ENCODE measurements at regions not wholly inside any gene's neighbourhood (a gene's known extent, or its start where the extent isn't known, plus 50 kb on each side); places are given as distances from the start of the nearest gene placed in this dataset.

DNA sequence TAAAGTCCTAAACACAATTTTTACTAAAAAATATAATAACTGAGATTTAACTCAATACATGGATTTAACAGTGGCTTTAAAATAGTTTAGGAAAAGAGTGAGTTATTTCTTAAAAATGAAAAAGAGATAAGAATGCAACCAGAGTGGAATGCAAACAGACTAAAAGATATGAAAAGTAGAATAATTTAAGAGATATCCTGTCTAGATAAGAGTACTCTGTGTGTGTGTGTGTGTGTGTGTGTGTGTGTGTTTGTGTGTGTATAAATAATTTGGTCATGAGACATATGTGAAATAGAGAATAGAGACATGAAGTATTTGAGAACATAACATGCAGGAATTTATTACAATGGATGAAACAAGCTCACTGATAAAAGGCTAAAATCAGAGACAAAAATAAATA lies 986.9 kb upstream of the CHORDC1 start:
- no peak for DNase-seq

DNA sequence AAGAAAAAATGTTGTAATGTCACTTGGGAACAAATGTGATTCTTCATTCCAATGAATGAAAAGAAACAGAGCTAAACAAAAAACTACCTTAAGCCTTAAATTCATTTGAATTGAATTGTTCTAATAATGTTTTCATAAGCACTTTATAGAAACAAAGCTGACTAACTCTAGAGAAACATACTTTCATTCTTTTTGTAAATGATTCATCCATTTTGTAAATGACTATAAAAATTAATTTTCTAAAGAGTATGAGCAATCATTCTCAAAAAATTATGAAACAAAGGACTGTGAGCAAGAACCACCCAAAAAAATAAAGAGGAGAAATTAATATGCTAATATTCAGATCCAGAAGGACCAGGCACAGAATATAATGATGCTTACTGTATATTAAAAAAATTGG lies 986.5 kb upstream of the CHORDC1 start:
- DNase-seq: no peak

DNA sequence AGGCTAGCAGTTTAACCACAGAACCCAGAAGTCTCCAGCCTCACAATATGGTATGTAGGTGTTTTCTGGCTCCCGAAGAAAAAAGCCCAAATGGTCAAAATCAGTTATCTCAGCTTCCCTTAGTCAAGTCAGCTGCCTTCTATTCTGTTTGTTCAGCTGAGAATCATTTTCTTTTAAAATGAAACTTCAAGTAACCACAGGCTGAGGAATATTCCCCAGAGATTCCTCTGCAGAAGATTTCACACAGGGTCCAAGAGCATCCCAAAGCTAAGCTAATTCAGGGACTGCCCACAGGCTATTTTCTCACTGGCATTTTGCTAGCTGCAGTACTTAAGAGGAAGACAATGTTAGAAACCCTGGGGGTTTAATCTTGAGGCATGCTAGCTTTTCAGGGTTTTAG lies 977.0 kb upstream of the CHORDC1 start:
- DNase-seq: no peak

DNA sequence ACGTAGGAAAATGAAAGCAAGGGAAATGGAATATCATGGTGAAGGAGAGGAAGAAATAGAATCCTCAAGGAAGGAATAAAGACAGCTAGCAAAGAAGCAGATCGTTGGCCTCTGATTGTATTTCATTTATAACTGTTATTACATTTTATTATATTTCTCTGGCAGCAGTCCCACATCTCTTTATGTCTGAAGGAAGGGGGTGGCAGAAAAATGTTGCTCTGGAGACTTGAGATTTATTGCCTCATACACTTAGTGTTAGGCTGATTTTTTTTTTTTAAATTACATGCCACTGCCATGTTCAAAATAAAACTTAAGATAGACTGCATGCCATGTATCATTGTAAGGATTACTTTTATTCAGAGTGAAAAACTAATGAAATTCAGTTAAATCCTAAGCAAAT lies 971.7 kb upstream of the CHORDC1 start:
- DNase-seq: no peak

DNA sequence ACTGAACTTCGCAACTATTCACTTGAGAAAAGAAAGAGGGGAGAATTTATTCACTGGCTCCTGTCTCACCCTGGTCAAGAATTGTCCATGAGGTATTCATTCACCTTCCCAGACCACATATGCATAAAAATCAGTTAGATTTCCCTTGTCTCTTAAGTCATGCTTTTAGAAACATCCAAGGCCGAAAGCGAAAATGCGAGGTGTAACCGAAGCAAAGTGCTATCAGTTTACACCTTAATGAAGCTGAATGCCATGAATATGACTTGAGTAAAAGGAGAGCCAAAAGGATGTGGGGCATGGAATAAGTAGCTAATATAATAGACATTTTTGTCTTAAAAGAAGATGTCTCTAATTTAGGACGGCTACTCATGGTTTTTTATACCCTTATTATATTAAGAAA lies 965.6 kb upstream of the CHORDC1 start:
- DNase-seq: no peak

DNA sequence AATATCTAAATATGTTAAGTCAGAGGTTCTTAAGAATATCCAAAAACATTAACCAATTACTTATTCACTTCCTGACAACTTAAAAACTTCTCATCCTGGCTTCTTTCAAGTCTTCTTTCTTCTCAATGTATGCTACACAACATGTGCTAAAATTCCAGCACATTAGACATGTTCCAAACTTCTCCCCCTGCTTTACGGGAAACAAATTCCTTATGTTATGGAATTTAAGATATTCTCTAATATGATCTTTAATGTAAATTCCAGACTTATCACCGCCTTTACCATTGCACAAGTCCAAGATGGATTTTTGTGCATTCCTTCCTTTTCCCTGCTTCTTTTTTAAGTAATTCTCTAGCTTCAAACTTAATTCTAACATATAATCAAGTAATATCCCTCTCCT lies 964.5 kb upstream of the CHORDC1 start:
- DNase-seq: no peak

DNA sequence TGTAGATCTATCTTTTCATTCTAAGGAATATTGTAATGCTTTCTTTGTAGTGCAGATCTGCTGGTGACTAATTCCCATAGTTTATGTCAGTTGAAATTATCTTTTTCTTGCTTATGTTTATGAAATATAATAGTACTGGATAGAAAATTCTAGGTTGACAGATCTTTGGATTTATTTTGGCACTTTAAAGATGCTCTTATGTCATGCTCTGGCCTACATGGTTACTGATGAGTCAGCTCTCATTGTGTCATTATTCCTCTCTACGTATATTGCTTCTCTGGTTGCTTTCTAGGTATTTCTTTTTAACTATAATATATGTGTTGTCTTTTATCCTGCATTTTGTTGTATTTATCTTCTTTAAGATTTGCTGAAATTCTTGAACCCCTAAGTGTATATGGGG lies 955.5 kb upstream of the CHORDC1 start:
- DNase-seq: no peak

DNA sequence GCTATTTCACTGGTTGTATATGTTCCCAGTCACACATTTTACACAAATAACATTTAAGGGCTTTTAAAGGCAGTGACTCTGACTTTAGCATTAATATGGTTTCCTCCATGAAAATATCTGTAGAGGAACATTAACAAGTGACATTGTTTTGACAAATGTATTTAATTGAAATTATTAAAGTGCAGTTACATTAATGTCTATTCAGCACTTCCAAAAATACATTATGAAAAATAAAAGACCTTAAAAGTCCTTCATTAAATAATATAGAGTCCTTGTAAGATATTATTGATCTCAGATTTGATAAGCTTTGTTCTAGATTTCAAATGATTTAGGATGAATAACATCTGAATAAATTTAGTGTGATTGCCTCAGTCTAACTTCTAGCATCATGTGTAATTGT lies 951.9 kb upstream of the CHORDC1 start:
- DNase-seq: no peak

DNA sequence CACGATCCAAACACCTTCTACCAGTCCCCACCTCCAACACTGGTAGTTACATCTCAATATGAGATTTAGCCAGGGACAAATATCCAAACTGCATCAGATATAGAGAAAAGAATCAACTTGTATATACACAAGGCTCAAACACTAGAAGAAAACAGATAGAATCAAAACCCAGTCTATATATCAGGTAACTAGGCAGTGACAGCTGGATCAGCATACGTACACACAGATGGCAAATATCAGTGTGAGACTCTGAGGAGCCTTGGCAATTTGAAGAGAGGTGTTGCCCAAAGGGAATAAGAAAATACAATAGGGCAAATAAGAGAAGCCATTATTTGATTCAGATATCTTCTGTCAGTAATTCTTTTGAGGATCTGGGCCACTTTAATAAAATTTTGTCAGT lies 951.3 kb upstream of the CHORDC1 start:
- DNase-seq: no peak

DNA sequence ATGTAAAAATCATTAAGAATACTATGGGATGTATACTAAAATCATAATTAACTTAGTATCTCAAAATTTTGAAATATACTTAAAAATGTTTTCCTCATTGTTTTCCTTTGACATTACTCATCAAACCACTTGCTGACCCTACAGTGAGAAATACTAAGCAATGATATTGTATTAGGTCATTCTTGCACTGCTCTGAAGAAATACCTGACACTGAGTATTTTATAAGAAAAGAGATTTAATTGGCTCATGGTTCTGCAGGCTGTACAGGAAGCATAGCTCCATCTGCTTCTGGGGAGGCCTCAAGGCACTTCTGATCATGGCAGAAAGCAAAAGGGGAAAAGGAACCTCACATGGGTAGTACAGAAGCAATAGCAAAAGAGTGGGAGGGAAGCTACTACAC lies 950.9 kb upstream of the CHORDC1 start:
- DNase-seq: no peak

DNA sequence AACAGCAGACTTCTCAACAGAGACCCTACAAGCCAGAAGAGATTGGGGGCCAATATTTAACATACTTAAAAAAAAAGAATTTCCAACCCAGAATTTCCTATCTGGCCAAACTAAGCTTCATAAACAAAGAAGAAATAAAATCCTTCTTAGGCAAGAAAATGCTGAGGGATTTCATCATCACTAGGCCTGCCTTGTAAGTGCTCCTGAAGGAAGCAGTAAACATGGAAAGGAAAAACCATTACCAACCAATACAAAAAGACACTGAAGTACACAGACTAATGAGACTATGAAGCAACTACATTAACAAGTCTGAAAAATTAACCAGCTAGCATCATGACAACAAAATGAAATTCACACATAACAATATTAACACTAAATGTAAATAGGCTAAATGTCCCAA lies 947.9 kb upstream of the CHORDC1 start:
- DNase-seq: no peak

DNA sequence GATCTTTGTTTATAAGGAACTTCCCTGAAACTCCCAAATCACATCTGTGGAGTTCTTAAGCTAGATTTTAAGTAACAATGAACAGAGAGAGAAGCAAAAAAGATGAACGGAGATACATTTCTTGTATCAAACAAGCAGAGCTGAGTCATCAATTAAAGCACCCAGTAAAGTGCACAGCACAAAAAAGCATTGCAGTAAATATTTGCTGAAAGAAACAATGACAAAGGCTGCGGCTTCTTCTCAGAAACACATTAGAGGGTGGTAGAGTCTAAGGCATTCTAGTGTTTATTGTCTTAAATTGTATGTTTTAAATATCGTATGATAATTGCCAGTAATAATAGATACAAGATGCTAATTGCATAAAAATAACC lies 941.6 kb upstream of the CHORDC1 start:
- no peak for DNase-seq

DNA sequence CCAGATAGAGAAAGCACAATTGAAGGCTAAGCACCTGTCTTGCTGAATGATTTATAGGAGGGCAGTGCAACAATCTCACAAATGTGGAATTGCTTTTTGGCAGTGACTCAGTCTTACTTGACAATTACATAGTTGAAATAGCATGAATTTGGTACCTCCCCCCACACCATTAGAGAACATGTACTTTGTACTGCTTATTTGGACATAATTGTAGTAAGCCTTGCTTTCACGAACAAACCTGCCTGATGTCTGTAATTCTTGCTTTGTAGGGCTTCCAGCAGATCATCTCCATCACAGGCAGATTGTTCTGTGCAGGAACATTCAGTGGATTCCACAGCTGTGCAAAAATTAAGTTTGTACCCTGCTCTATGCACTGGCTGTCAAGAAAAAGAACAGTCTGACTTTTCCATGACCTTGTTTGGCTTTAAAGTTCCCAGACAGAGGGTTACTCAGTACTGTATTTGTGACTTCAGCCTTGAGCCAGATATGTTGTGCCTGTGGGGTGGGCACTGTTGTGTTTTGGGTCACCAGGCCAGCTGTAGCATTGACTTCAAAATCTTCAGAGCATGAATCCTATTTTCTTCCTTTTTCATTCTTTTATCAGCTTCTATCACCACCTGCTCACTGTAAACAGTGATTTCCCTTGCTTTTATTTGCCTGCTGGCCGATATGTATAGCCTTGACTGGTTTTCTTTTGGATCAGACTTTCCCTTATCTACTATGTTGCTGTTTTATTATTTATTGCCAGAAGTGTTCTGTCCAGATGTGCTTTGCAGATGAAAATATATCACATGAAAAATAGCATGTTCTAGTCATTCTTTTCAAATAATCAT lies 941.0 kb upstream of the CHORDC1 start:
- DNase-seq: no peak

DNA sequence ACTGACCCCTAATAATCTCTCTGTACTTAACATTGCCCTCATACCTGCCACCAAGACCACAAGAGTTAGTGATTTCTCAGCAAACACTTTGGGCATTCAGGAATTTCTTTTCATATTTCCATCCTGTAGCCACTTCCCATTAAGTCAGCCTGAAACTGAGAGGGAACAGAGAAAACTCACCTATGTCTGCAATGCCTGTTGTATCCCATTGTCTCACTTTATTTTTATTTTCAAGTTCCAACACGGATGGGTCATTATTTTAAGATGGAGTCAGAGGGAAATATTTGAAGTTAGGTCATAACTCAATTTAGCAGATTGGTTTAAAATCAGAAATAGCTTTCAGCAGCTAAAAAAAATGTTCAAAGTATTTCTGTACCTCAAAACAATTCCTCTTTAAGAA lies 937.8 kb upstream of the CHORDC1 start:
- DNase-seq: no peak

DNA sequence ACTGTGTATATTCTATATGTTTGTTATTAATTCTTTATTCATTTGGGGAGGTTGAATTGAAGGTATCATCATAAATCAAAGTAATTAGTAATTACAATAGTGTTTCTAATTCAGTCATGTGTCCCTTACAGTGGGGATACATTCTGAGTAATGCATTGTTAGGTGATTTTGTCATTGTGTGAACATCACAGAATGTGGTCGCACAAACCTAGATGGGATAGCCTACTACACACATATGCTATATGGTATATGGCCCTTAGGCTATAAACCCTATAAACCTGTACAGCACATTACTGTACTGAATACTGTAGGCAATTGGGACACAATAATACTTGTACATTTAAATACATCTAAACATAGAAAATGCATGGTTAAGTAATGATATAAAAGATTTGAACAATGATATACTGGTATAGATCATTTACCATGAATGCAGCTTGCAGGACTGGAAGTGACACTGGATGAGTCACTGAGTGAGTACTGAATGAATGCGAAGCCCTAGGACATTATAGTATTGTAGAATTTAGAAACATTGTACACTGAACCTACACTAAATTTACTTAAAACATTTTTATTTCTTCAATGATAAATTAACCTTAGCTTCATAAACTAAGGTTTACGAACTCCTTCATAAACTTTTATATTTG lies 936.2 kb upstream of the CHORDC1 start:
- no peak for DNase-seq

DNA sequence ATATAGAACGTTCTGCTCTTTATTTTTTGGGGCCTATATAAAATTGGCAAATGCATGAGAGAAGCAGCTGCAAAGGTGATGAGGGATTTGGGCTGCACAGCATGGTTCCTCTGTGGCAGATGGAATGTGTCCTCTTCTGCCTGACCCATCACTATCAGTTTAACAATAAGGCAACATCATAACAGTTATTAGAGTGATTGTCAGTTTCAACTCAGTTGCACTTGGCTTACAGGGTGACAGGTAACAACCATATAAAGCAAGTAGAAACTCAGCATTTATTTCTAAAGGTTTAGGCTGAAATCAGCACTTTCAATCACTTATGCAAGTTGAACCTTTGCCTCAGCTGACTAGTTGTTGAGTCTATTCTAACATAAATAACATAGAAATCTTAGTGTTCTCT lies 935.4 kb upstream of the CHORDC1 start:
- DNase-seq: no peak

DNA sequence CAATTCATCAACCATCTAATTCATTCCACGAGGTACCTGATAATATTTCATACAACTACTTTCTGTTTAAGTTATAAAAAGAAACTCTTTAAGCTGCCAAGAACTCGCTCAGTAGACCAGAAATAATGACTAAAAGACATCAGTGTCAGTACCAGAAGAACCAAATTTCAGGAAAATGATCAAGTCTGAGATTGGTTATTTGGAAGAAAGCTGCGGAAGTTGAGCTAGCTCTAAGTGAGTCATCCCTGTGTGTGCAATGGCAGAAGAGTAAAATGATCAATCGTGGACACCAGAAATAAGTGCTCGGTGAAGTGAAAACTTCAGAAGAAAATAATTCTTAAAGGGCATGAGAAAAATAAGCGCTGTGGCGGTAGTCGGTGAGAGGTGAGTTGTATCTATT lies 933.2 kb upstream of the CHORDC1 start:
- DNase-seq: no peak

DNA sequence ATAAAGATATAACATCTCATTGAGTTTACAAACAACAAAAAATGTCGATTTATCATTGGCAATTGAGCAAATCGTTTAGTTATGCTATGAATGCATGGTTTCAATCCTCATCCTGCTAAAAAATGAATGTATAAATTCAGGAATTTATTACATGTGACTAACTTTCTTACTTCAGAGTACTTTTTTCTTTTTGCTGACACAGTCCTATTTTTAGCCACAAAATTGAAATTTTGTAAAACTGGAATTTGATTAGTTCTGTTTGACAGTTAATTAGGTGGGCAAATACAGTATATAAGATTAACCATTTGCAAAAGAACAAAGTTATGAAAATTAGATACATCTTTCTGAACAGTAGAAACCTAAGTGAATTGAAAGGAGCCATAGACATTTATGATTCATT lies 925.0 kb upstream of the CHORDC1 start:
- DNase-seq: no peak

DNA sequence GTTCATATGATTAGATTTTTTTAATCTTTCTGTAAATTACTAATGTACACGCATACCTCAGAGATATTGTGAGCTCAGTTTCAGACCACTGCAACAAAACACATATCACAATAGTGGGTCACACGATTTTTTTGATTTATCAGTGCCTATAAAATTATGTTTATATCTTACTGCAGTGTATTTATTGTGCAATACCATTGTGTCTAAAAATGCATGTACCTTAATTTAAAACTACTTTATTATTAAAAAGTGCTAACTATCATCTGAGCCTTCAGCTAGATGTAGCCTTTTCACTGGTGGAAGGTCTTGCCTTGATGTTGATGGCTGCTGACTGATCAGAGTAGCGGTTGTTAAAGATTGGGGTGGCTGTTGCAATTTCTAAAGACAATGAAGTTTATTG lies 918.8 kb upstream of the CHORDC1 start:
- DNase-seq: no peak

DNA sequence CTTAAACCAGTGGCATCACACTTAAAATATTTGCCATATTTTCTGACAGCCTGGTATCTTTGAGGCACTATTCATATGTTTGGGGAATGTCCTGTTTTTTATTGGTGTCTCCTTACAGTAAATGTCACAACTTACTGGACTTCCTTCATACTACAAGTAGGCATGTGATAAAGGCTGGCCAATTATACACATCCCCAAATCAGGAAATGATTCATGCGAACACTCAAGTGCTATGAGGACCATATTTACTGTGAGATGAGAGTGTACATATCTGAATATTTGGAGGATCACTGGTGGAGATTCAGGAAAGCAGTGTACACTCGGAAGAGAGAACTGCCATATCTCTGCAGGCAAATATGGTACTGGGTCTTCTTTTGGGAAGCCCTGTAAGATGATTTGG lies 913.8 kb upstream of the CHORDC1 start:
- DNase-seq: no peak

DNA sequence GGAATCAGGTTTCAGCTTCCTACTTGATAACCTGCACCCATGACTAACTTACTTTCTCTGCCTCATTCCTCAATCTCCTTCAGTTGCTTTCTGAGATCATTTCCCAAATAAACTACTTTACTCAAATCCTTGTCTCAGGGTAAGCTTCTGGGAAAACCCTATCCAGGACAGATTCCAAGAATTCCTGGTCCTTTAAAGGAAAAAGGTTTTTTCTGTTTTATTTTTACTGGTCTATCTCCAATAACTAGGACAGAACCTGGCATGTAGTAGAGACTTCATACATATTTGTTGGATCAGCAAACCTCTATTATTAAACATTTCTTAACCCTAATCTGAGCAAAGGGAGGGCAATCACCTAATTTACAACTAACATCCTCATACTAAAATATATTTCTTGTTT lies 910.5 kb upstream of the CHORDC1 start:
- no peak for DNase-seq

DNA sequence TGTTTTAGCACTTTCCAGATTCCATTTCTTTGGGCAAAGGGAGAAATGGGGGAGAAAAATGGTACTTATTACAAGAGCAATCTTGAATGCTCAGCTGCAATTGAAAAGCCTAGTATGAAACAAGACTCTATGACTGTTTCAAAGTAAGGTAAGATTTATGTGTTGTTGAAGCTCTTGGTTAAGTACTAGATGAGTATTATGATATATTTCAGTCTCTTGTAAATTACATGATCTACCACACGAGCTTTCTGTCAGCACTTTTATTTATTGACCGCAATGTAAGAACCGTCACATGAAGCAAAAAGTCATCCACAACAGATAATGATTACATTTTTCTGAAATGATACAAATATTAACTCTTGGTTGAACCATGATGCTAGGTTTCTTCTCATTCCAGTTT lies 906.7 kb upstream of the CHORDC1 start:
- DNase-seq: no peak

DNA sequence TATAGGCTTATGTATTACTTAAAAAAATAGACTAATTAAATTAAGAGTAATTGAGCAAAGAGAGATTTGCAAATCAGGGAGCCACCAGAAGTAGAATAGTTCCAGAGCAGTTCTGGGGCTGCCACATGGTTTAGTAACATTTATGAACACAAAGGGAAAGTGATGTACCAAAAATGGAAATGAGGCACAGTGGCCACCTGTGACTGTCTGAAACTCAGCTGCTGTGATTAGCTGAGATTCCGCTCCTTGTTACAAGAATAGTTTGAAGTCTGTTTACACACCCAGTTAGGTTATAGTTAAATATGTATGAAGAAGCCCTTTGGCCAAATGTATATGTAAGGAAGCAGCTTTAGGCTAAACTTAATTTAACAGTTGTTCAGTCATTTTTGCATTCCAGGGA lies 901.5 kb upstream of the CHORDC1 start:
- DNase-seq: no peak

DNA sequence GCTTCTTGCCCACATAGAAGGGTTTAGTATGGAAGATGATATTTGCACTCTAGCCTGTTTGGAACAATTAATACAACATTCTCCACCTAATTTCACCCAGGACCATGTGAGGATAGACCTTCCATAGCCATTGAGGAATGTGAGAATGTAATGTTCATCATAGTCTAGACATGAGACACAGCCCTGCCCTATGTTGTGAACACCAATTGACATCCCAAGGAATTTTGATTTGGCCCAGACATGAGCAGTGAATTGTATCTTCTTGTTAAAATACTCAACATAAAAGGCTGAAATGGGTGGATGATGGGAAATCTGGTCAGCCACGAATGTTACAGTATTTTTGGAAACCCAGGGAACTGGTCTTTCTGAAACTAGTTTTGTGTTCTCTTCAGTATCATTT lies 892.3 kb upstream of the CHORDC1 start:
- no peak for DNase-seq

DNA sequence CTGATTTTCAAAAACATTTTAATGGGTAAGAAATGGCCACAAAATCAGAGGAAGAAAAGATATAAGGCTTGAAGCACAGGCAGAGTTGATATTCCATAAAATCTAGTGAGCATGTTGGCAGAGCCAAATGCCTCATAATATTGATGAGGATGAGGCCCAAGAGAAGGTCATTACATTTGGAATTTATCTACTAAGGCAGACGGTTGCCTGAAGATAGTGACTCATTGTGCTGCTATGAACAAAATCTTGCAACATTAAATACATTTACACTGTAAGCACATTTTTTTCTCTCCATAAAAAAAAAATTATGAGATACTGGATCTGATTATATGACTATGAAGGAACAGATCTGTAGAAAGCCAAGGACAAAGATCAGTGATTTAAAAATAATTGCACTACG lies 881.4 kb upstream of the CHORDC1 start:
- DNase-seq: no peak
